ENCODE measurements at regions not wholly inside any gene's neighbourhood (a gene's known extent, or its start where the extent isn't known, plus 50 kb on each side); places are given as distances from the start of the nearest gene placed in this dataset.

- no peak for TF ChIP-seq CTCF (conservative IDR thresholded peaks at IDR 0.05; ENCODE audit: low read length)
- TF ChIP-seq EZH2phosphoT487 (IDR thresholded peaks at IDR 0.05; ENCODE audit: borderline replicate concordance, low read depth, low read length), result no peak
Measured at GRCh38 chr4:32423267-32423666, 1703.1 kb downstream of the PCDH7 start.
